ENCODE measurements at regions not wholly inside any gene's neighbourhood (a gene's known extent, or its start where the extent isn't known, plus 50 kb on each side); places are given as distances from the start of the nearest gene placed in this dataset.

- ATAC-seq (no peak), DNase-seq (ENCODE audit: low read depth, low spot score) (no peak)
- H3K9ac ChIP-seq (ENCODE audit: low read length) = no peak overlapping the region
- BruUV-seq (replicated peaks) = no TSS peak
- H3K4me2 ChIP-seq (ENCODE audit: low read length) = no peak overlapping the region
- no peaks in the 10 kb centered on the region for H3K9me3 ChIP-seq (ENCODE audit: control insufficient read depth in 1 of 2, insufficient read depth in 1 of 2, low read depth in 1 of 2, low read length in 2 of 2)
- H3K4me3 ChIP-seq (replicated peaks in 1 of 2; ENCODE audit: low read depth in 1 of 2, low read length in 2 of 2) = no peak overlapping the region
- no peaks in the 10 kb centered on the region for H3K9me2 ChIP-seq (ENCODE audit: insufficient read depth)
- no peak for TF ChIP-seq ZBTB33 (IDR thresholded peaks at IDR 0.05; ENCODE audit: extremely low read depth, insufficient replicate concordance, low read length)
- no peak for TF ChIP-seq REST (IDR thresholded peaks at IDR 0.05; ENCODE audit: low read depth)
- TF ChIP-seq ZFX (IDR thresholded peaks at IDR 0.05) = no peak
- TF ChIP-seq CEBPB (IDR thresholded peaks at IDR 0.05; ENCODE audit: low read depth) = no peak
- no peak for TF ChIP-seq POLR2A (IDR thresholded peaks at IDR 0.05; ENCODE audit: borderline replicate concordance, extremely low read depth, insufficient read depth, insufficient read length)
- TF ChIP-seq MAX (IDR thresholded peaks at IDR 0.05) = no peak
- TF ChIP-seq RAD21 (IDR thresholded peaks at IDR 0.05; ENCODE audit: low read depth) = no peak
- no peak for TF ChIP-seq ZNF274 (IDR thresholded peaks at IDR 0.05; ENCODE audit: low read depth, low read length)
- TF ChIP-seq EGR1 (IDR thresholded peaks at IDR 0.05; ENCODE audit: low read depth) = no peak
- TF ChIP-seq, protein P1, sequence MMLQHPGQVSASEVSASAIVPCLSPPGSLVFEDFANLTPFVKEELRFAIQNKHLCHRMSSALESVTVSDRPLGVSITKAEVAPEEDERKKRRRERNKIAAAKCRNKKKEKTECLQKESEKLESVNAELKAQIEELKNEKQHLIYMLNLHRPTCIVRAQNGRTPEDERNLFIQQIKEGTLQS (IDR thresholded peaks at IDR 0.05) = no peak
- intact Hi-C loops (cut with micrococcal nuclease) = no loop called here
- no peaks in the 10 kb centered on the region for H3K36me3 ChIP-seq (ENCODE audit: control insufficient read depth in 1 of 2, insufficient read depth in 2 of 2, low read length in 2 of 2)
- H4K20me1 ChIP-seq (ENCODE audit: insufficient read depth) = no peaks in the 10 kb centered on the region
- no peaks in the 10 kb centered on the region for H3K27me3 ChIP-seq (ENCODE audit: insufficient read depth, low read length)
- ChIA-PET RAD21 (ENCODE audit: low non-redundant PET in 1 of 2, low total read pairs in 2 of 2, uncharacterized antibody in 2 of 2, unreplicated experiment in 2 of 2) (no interaction called here), POLR2A (no interaction called here), CTCF (no interaction called here)
- H3K79me2 ChIP-seq (ENCODE audit: insufficient read depth, low read length) = no peaks in the 10 kb centered on the region
- H3K4me1 ChIP-seq (ENCODE audit: control insufficient read depth in 1 of 2, insufficient read depth in 2 of 2, low read length in 2 of 2) = no peaks in the 10 kb centered on the region
- no peak overlapping the region for H3K27ac ChIP-seq (ENCODE audit: low read depth, low read length)
- no peak overlapping the region for H2AFZ ChIP-seq (ENCODE audit: low read depth, low read length, poor library complexity, severe bottlenecking)
These were observed 107.1 kb downstream of the EBLN1 start for GRCh38 chr10:22110761-22111160.
